Right lobe of liver (tissue), 6 donors: ENCODE measurements at regions not wholly inside any gene's neighbourhood (a gene's known extent, or its start where the extent isn't known, plus 50 kb on each side); places are given as distances from the start of the nearest gene placed in this dataset.
A peak's percentile ranks its signal among the peaks of the same experiment; 100 is the strongest.
"Not testable (repeated sequence)": the region's sequence is repeated elsewhere in the genome, so short reads cannot be mapped to it uniquely, and the experiment has no call there.

Experiments
- ATAC-seq, 4 donors: fragments of 200-7000 bp; cut with Tn5 transposase; one replicate each; pipeline ENCODE4 v1.9.1; 2020; ENCODE audit warnings: mild to moderate bottlenecking in 4 of 4, moderate library complexity in 4 of 4
- DNase-seq, 3 donors: peaks; one replicate each; pipeline ENCODE4 v3.0.0-alpha.2; 2020
- H3K27ac ChIP-seq, 3 donors: fragments of 200-600 bp; one replicate each; pipeline ENCODE4 v1.8.0; 2022
- H3K27me3 ChIP-seq, 2 donors: fragments of 200-600 bp; one replicate each; pipeline ENCODE4 v1.8.0; 2022
- H3K36me3 ChIP-seq, 4 donors: fragments of 200-600 bp; sonication (generic) in 1 of 4; one replicate each; pipeline versions ENCODE4 v1.5.1 to v1.8.0; 2017 to 2022; ENCODE audit warnings: control low read depth in 1 of 4
- H3K4me1 ChIP-seq, 4 donors: fragments of 200-600 bp; sonication (generic) in 1 of 4; one replicate each; pipeline versions ENCODE4 v1.5.1 to v1.8.0; 2017 to 2022; ENCODE audit warnings: control low read depth in 1 of 4
- H3K4me3 ChIP-seq, 3 donors: fragments of 200-600 bp; one replicate each; pipeline ENCODE4 v1.8.0; 2022
- H3K9me3 ChIP-seq, 4 donors: fragments of 200-600 bp; sonication (generic) in 1 of 4; one replicate each; pipeline versions ENCODE4 v1.5.1 to v1.8.0; 2017 to 2022; ENCODE audit warnings: control low read depth in 1 of 4
- CTCF ChIP-seq, 4 donors: fragments of 200-600 bp in 3 of 4; fragments of 450-650 bp in 1 of 4; IDR thresholded peaks; one replicate each; pipeline versions ENCODE4 v1.5.1 to v1.8.0; 2016 to 2022; ENCODE audit warnings: antibody characterized with exemption in 4 of 4, mild to moderate bottlenecking in 2 of 4
- POLR2A ChIP-seq: fragments of 450-650 bp; IDR thresholded peaks from one replicate; pipeline ENCODE4 v1.6.1; 2017; ENCODE audit warnings: antibody characterized with exemption, mild to moderate bottlenecking
- WGBS: methylation state at CpG from one replicate; pipeline ENCODE4 v1.1.6; 2018; ENCODE audit warnings: low coverage, low lambda C conversion rate; ENCODE audit not compliant: insufficient coverage; ENCODE audit errors: missing lambda C conversion rate; 5-methylcytosine and 5-hydroxymethylcytosine counted together
- intact Hi-C, 2 donors: fragments of 100-400 bp; cut with DNase I; formaldehyde crosslinking; loops; one replicate each; pipeline versions ENCODE4 v1.11.2 to v1.14.1; 2022
- donor health status: DM: no; HTN: yes; CAD: no.
- donor health status: DM: no; HTN: no; CAD: no.
- donor health status: DM: no; HTN: no; CAD: no.
- donor health status: DM: no; HTN: yes; CAD: no.
- donor health status: DM: no; HTN: yes; CAD: no.

GRCh38 chr14:76292561-76292960, 83.4 kb upstream of the ESRRB start:
- WGBS: 83% methylated on average over 6 of the region's 10 CpGs
- no peaks in the 10 kb centered on the region for H3K36me3 ChIP-seq
- H3K9me3 ChIP-seq: no peaks in the 10 kb centered on the region
- H3K4me1 ChIP-seq: peaks cover 0 to 12% (median 4%) of the 10 kb centered on the region in 4 donors
- TF ChIP-seq CTCF (IDR thresholded peaks at IDR 0.05) (no peak), POLR2A (no peak)
- DNase-seq (no peak), ATAC-seq (no peak)
- H3K27ac ChIP-seq: no peak overlapping the region
- no peaks in the 10 kb centered on the region for H3K27me3 ChIP-seq
- no peak overlapping the region for H3K4me3 ChIP-seq
- intact Hi-C loops: no loop called here

GRCh38 chr14:76293221-76293620, 82.7 kb upstream of the ESRRB start:
- ATAC-seq: no peak
- DNase-seq: no peak
- 60% methylated on average over 1 of the region's 3 CpGs for WGBS

GRCh38 chr14:76293923-76294322, 82.0 kb upstream of the ESRRB start:
- DNase-seq (no peak), ATAC-seq (peak; percentile 81 to 90 (median 89))
- Histone ChIP-seq H3K36me3 (no peaks in the 10 kb centered on the region), H3K27me3 (no peaks in the 10 kb centered on the region), H3K4me3 (no peak overlapping the region), H3K9me3 (no peaks in the 10 kb centered on the region), H3K4me1 (peaks cover 0 to 12% (median 4%) of the 10 kb centered on the region in 4 donors), H3K27ac (no peak overlapping the region)
- intact Hi-C loops: no loop called here
- WGBS: 36% methylated on average over 3 of the region's 3 CpGs
- TF ChIP-seq POLR2A: no peak

More at GRCh38 chr14:76293221-76293620, 82.7 kb upstream of the ESRRB start:
- H3K36me3 ChIP-seq: no peaks in the 10 kb centered on the region
- no peak overlapping the region for H3K27ac ChIP-seq
- H3K9me3 ChIP-seq: no peaks in the 10 kb centered on the region
- TF ChIP-seq CTCF (IDR thresholded peaks at IDR 0.05) (no peak), POLR2A (no peak)
- peaks cover 0 to 12% (median 4%) of the 10 kb centered on the region in 4 donors for H3K4me1 ChIP-seq
- intact Hi-C loops: no loop called here
- no peak overlapping the region for H3K4me3 ChIP-seq
- no peaks in the 10 kb centered on the region for H3K27me3 ChIP-seq

- TF ChIP-seq CTCF (IDR thresholded peaks at IDR 0.05) (no peak), POLR2A (no peak)
- no peak overlapping the region for H3K27ac ChIP-seq
- no peak overlapping the region for H3K4me3 ChIP-seq
- no peaks in the 10 kb centered on the region for H3K36me3 ChIP-seq
- peaks cover 0 to 12% (median 4%) of the 10 kb centered on the region in 4 donors for H3K4me1 ChIP-seq
- DNase-seq (no peak), ATAC-seq (no peak)
- H3K9me3 ChIP-seq: no peaks in the 10 kb centered on the region
- 93% methylated on average over 2 of the region's 3 CpGs for WGBS
- intact Hi-C loops: no loop called here
- H3K27me3 ChIP-seq: no peaks in the 10 kb centered on the region
Measured at GRCh38 chr14:76294876-76295275, 81.1 kb upstream of the ESRRB start.

- no peaks in the 10 kb centered on the region for H3K36me3 ChIP-seq
- H3K27ac ChIP-seq: no peak overlapping the region
- TF ChIP-seq POLR2A (no peak), CTCF (IDR thresholded peaks at IDR 0.05) (no peak)
- intact Hi-C loops: no loop called here
- 81% methylated on average over 5 of the region's 5 CpGs for WGBS
- H3K27me3 ChIP-seq: no peaks in the 10 kb centered on the region
- DNase-seq: no peak
- H3K9me3 ChIP-seq: no peaks in the 10 kb centered on the region
- H3K4me1 ChIP-seq: peaks cover 0 to 6% (median 2%) of the 10 kb centered on the region in 4 donors
- ATAC-seq: no peak
- no peak overlapping the region for H3K4me3 ChIP-seq
Measured at GRCh38 chr14:76298896-76299295, 77.0 kb upstream of the ESRRB start.

GRCh38 chr14:76303188-76303587, 72.7 kb upstream of the ESRRB start:
- intact Hi-C loops, H3K4me1 ChIP-seq, H3K4me3 ChIP-seq, H3K27ac ChIP-seq, H3K36me3 ChIP-seq, H3K27me3 ChIP-seq, H3K9me3 ChIP-seq, ATAC-seq, DNase-seq: not testable (repeated sequence)
- WGBS: 81% methylated on average over 7 of the region's 7 CpGs
